Testis (tissue), 2 donors: ENCODE measurements at regions not wholly inside any gene's neighbourhood (a gene's known extent, or its start where the extent isn't known, plus 50 kb on each side); places are given as distances from the start of the nearest gene placed in this dataset.

Experiments
- DNase-seq: peaks from one replicate; pipeline ENCODE4 v3.0.0-alpha.2; 2019
- H3K27ac ChIP-seq, 2 donors: fragments of 200-600 bp; sonication (generic); one replicate each; pipeline ENCODE4 v1.5.1; 2019
- H3K27me3 ChIP-seq: fragments of 200-600 bp; sonication (generic); one replicate; pipeline ENCODE4 v1.5.1; 2019
- H3K36me3 ChIP-seq: fragments of 200-600 bp; sonication (generic); one replicate; pipeline ENCODE4 v1.5.1; 2017; ENCODE audit warnings: low read depth; ENCODE audit errors: missing control alignments
- H3K4me1 ChIP-seq: fragments of 200-600 bp; sonication (generic); one replicate; pipeline ENCODE4 v1.5.1; 2019
- H3K4me3 ChIP-seq, 2 donors: fragments of 200-600 bp; sonication (generic); one replicate each; pipeline ENCODE4 v1.5.1; 2017 to 2019
- H3K9me3 ChIP-seq: fragments of 200-600 bp; sonication (generic); one replicate; pipeline ENCODE4 v1.5.1; 2017
- CTCF ChIP-seq, 3 experiments: fragments of 450-650 bp in 2 of 3; fragments of 200-600 bp in 1 of 3; sonication (generic) in 1 of 3; IDR thresholded peaks; one replicate each; pipeline ENCODE4 v1.5.1; 2016 to 2019; ENCODE audit warnings: antibody characterized with exemption in 3 of 3, mild to moderate bottlenecking in 2 of 3, moderate library complexity in 1 of 3
- POLR2A ChIP-seq: fragments of 450-650 bp; IDR thresholded peaks from one replicate; pipeline ENCODE4 v1.6.1; 2017; ENCODE audit warnings: antibody characterized with exemption, mild to moderate bottlenecking, moderate library complexity
- WGBS, 2 donors: methylation state at CpG; one replicate each; pipeline ENCODE4 v1.1.5; 2018; 5-methylcytosine and 5-hydroxymethylcytosine counted together
- intact Hi-C: fragments of 100-400 bp; cut with DNase I; formaldehyde crosslinking; loops from one replicate; pipeline ENCODE4 v1.15.1; 2023; ENCODE audit warnings: low total_unique reads

DNA sequence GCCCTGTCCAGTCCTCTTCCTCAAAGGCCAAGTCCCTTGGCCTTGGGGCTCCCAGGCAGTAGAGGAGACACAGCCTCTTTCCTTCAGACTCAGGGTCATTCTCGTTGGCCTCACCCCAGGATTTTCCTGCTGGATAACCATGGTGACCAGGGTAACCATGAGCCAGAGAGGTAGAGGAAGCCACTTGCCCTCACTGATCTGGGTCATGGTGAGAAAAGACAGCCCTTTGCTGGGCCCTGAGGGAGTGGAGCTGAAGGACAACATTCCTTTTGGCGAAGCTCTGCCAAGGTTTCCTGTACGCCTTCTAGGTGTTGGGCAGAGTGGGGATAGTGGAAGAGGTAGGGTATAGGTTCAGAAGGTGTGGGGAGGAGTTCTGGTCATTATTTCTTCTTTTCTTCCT lies 53.1 kb upstream of the WNT4 start:
- H3K4me3 ChIP-seq = no peak overlapping the region
- no peaks in the 10 kb centered on the region for H3K27me3 ChIP-seq
- intact Hi-C loops = no loop called here
- WGBS, 2 donors = 65 to 81% methylated on average over 3 of the region's 3 CpGs
- H3K9me3 ChIP-seq = no peaks in the 10 kb centered on the region
- H3K36me3 ChIP-seq = no peaks in the 10 kb centered on the region
- H3K4me1 ChIP-seq = no peaks in the 10 kb centered on the region
- H3K27ac ChIP-seq = no peak overlapping the region
- DNase-seq = no peak
- TF ChIP-seq POLR2A = no peak
- TF ChIP-seq CTCF (IDR thresholded peaks at IDR 0.05) = no peak

DNA sequence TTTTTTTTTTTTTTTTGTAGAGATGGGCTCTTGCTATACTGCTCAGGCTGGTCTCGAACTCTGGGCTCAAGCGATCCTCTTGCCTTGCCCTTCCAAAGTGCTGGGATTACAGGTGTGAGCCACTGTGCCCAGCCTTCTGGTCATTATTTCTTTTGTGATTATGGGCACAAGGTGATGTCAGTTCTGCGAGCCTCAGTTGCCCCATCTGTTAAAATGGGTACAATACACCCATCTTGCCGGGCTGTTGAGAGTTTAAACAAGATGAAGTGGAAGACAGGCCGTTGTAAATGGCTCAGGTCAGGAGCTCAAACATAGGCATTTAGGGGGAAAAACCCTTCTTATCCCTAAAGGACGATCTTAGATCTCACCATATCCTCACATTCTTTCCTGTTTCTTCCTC lies 53.7 kb upstream of the WNT4 start:
- Histone ChIP-seq H3K36me3 (no peaks in the 10 kb centered on the region), H3K9me3 (no peaks in the 10 kb centered on the region), H3K27me3 (no peaks in the 10 kb centered on the region), H3K4me3 (no peak overlapping the region), H3K27ac (no peak overlapping the region), H3K4me1 (no peaks in the 10 kb centered on the region)
- WGBS, 2 donors = 94 to 98% methylated on average over 6 of the region's 6 CpGs
- intact Hi-C loops = no loop called here
- DNase-seq = no peak
- no peak for TF ChIP-seq CTCF (IDR thresholded peaks at IDR 0.05)

GRCh38 chr1:22197644-22198043 lies 54.7 kb upstream of the WNT4 start:
- Histone ChIP-seq H3K27me3 (no peaks in the 10 kb centered on the region), H3K36me3 (no peaks in the 10 kb centered on the region), H3K27ac (no peak overlapping the region), H3K4me3 (no peak overlapping the region), H3K9me3 (no peaks in the 10 kb centered on the region), H3K4me1 (no peaks in the 10 kb centered on the region)
- DNase-seq = no peak
- intact Hi-C loops = no loop called here
- 69 to 78% methylated on average over 2 of the region's 2 CpGs for WGBS, 2 donors
- TF ChIP-seq CTCF (IDR thresholded peaks at IDR 0.05) = no peak
- TF ChIP-seq POLR2A = no peak

GRCh38 chr1:22201023-22201422 lies 58.1 kb upstream of the WNT4 start:
- Histone ChIP-seq H3K9me3 (no peaks in the 10 kb centered on the region), H3K27ac (no peak overlapping the region), H3K4me1 (peaks cover 5% of the 10 kb centered on the region), H3K4me3 (no peak overlapping the region), H3K36me3 (no peaks in the 10 kb centered on the region), H3K27me3 (no peaks in the 10 kb centered on the region)
- TF ChIP-seq POLR2A = no peak
- TF ChIP-seq CTCF (IDR thresholded peaks at IDR 0.05) = no peak
- 59 to 61% methylated on average over 1 of the region's 1 CpG for WGBS, 2 donors
- intact Hi-C loops = no loop called here
- no peak for DNase-seq

DNA sequence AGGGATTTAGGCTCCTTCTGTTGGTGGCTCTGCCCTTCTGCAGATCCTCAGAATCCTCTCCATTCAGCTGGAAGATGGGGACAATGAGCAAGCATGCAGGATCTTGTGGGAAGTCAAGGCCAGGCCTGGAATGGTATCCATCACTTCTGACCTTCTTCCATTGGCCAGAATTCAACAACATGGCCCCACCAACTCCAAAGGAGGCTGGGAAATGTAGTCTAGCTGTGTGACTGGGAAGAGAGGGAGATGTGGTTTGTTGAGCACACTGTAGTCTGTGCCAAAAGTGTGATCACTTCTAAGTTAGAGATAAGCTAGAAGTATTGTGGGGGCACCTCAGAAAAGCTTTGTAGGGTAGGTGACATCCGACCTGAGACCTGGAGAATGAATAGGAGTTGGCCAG lies 60.4 kb upstream of the WNT4 start:
- TF ChIP-seq POLR2A (no peak), CTCF (IDR thresholded peaks at IDR 0.05) (no peak)
- Histone ChIP-seq H3K4me1 (peaks cover 5% of the 10 kb centered on the region), H3K4me3 (no peak overlapping the region), H3K9me3 (no peaks in the 10 kb centered on the region), H3K27me3 (no peaks in the 10 kb centered on the region), H3K27ac (no peak overlapping the region), H3K36me3 (no peaks in the 10 kb centered on the region)
- intact Hi-C loops = no loop called here
- no peak for DNase-seq
- WGBS, 2 donors = 80 to 100% methylated on average over 1 of the region's 1 CpG
